GM18502 (cell line): ENCODE measurements at regions not wholly inside any gene's neighbourhood (a gene's known extent, or its start where the extent isn't known, plus 50 kb on each side); places are given as distances from the start of the nearest gene placed in this dataset.

Source experiments
- ATAC-seq: cut with Tn5 transposase; IDR thresholded peaks from one replicate; pipeline ENCODE4 v1.9.1; 2021; ENCODE audit warnings: mild to moderate bottlenecking; ENCODE audit not compliant: unreplicated experiment, poor library complexity

DNA sequence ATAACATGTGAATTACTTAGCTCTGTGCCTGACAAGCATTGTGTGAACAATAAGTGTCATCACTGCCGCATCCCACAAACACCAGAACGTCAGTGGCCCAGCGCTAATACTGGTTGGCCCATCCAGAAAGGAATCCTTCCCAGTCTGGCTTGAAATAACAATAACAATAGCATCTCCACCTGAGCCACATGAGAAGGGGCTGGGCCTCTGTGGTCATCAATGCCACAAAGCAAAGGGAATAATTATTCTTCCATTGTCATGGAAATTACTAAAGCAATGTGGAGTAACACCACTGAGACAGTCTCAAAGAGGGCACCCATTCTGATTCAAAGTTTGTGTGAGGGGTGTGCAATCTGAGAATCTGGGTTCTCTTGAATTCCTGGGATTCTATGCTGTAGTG, 105.7 kb upstream of the INHBA start:
- no peak for ATAC-seq

DNA sequence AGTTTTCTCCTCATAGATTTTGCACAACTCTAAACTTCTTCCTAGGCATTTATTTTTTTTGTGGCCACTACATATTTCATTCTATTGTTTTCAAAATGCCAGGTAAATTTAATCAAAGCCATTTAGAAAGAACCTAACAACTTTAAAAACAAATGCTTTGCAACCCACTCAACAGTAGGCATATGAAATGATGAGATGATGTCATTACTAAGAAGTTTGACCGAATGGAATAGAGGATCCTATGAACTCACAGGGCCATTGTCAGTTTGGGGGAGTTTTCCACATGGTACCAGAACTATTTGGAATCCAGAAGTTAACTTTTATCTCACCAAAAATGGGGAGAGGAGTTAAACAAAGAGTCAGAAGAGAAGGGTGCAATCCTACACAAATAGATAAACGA, 100.7 kb upstream of the INHBA start:
- no peak for ATAC-seq

DNA sequence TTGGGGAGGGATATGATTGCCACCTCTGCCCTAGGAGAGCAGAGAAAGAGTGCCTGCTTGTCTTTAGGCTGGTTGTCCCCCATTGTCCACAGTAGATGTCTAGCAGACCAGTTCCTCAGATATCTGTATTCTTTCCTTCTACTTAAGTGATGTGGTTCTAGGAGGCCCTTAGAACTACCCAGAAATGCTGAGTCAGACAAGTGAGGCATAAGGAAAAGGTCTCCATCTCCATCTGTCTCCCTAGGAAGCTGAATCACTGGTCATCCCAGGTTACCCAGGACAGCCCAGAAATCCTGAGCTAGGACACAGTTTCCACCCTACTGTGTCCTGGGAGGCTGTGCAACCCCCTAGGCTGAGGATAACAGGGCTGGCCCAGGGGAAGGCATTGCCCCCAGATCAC, 93.4 kb upstream of the INHBA start:
- no peak for ATAC-seq

DNA sequence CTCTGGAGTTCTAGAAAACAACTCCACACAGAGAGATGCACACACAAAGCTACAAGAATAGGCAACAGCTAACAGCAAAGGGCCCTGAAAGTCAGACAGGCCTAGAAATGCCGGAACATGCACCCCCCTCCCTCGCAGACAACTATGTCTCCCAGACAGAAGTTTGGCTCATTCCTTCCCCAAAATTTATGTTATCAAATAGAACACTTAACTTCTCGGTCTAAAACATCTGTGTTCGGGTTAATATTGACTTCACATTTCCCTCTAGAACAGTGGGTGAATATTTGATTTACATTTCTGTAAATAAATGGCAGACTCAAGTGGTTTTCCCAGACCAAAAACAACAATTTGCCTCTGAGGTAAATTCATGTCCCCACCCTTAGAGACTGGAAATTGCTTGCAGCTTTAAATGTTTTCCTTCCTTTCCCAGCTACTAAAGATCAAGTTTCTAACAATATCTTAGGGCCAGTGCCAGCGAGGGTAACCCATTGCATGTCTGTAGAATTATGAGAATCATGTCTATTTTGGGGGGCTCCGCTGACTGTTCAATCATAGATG, 92.5 kb upstream of the INHBA start:
- no peak for ATAC-seq

- no peak for ATAC-seq
These were observed 90.7 kb upstream of the INHBA start for GRCh38 chr7:41793556-41793955.

DNA sequence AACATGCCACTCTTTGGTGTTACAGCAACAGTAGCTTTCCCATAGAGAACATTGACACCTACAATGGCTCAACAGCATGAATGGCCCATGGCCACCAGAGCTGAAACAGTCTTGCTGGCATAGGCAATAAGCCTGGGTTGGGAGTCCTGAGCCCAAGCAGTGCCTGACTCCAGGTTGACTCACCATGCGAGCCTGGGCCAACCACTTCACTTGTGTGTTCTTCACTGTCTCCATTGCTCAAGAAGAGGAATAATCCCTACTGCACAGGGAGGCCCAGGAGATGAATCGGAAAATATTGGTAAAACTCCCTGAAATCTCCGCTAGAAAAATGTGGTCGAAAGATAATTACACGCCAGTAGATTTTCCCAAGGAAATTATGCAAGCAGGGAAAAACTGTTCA, 89.2 kb upstream of the INHBA start:
- ATAC-seq, result no peak

GRCh38 chr7:41788556-41788955, 85.7 kb upstream of the INHBA start:
- ATAC-seq, result no peak

DNA sequence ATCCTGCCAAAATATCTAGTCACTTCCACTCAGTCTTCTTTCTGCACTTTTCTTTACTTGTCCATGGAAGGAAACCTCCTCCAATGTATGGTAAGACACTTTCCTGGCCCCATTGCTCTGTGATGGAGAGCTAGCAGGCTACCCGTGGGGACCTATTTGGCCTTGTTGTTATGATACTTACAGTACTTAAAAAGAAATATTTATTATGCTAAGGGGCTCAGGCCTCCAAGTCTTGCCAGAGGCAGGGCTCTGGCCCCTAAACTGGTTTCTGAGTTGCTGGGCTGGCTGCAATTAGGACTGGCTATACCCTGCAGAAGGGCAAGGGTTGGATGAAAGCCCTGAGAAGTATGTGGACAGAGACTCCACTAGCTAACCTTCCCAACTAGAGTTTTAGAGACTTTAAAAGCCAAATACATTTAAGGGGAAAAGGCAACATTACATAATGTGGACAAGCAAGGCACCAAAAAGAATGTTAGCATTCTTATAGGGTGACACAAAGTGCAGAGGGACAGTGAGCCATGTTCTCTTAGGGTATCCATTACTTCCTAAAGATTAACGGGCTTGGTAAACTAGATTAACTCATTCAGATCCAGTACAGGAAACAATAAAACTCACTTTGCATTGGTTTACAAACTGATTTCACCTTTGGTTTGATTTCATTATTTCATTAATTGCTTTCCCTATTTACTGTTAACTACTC, 84.9 kb upstream of the INHBA start:
- ATAC-seq, result no peak

- no peak for ATAC-seq
These were observed 84.1 kb upstream of the INHBA start for GRCh38 chr7:41786944-41787343.

GRCh38 chr7:41786404-41786803, 83.5 kb upstream of the INHBA start:
- ATAC-seq, result no peak

DNA sequence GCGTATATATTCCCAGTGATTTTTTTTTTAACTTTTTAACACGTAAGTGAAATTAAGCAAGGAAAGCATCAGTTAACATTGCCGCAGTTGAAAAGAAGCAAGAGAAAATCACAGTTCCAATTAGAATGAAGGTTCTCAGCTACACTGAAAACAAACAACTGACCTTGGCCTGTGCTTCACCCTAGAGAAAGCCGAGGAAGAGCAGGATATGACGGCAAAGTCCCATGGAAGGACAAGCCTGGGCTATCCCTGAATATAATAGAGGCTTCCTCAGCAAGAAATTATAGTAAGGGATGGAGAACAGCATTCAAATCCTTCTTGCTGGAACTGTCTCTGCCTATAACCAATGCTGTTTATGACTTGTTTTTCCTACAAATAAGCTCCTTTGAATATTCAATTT, 83.0 kb upstream of the INHBA start:
- no peak for ATAC-seq

DNA sequence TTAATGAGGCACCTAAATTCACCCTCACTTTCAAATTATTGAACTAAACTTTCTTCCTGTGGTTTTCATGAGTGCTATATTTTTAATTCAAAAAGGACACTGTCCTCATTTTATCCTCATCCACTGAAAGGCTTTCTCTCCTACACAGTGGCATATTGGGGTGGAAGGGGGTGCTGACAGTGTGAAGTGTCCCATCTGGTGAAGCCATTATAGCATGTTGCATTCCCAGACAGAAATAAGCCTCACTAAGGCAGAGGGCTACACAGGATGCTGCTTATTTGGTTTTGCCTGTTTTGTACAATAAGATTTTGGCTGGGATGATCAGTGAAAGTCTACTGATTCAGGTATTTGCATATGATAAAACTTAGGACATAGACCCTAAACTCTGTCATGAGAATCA, 82.4 kb upstream of the INHBA start:
- no peak for ATAC-seq

GRCh38 chr7:41779918-41780317, 77.0 kb upstream of the INHBA start:
- ATAC-seq, result no peak

DNA sequence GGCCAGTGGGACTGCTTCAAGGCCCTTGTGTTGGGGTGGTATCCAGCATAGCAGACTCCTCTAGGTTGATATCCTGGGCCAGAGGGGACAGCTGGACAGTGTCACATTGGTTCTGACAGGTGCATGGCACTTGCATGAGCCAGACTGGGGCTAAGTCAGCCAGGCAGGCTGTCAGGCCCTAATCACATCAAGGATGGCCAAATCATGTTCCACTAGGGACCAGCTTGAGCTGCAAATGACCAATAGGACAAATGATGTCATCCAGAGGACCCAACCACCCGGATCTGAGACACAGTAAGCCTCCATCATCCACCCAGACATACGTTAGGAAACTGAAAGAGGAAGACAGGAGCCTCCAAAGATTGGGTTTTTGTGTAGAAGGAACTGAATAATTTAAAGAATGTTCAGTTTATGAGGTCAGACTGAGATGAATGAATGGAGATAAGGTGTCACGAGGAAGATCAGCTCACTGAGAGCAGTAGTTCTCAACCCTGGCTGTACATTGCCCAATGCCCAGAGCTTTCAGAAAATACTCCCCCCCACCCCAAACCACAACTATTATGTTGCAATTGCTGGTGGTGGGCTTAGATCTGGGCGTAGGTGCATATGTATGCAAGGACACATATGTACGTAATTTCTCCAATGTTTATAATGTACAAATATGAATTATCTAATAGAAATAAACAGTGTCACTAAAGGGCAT, 75.2 kb upstream of the INHBA start:
- ATAC-seq, result no peak

DNA sequence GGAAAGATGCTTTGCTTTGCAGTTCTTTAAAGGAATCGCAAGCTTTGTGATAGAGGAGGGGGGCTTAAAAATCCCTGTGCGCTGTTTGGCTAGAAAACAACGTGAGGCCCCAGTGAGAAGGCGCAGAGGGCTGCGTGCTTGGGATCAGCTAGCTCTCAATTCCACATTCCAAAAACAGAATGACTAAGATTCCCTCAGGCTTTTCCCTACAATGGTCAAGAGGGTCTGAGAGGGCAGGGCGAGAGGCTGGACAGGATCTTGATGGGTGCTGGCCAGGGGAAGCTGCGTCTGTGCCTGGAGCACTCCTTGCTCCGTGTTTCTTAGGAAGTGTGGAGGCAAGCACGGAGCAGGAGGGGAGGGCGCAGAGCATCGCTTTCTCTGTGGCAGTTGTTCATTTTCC, 72.1 kb upstream of the INHBA start:
- no peak for ATAC-seq

DNA sequence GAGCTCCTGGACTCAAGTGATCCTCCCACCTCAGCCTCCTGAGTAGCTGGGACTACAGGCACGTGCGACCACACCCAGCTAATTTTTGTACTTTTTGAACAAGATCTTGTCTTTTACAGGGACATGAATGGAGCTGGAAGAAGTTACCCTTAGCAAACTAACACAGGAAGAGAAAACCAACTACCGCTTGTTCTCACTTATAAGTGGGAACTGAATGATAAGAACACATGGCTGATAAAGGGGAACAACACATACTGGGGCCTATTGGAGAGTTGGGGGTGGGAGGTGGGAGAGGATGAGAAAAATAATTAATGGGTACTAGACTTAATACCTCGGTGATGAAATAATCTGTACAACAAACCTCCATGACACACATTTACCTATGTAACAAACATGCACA, 70.9 kb upstream of the INHBA start:
- ATAC-seq, result no peak

- no peak for ATAC-seq
These were observed 68.8 kb upstream of the INHBA start for GRCh38 chr7:41771717-41772116.

- no peak for ATAC-seq
These were observed 66.3 kb upstream of the INHBA start for GRCh38 chr7:41769162-41769561.

DNA sequence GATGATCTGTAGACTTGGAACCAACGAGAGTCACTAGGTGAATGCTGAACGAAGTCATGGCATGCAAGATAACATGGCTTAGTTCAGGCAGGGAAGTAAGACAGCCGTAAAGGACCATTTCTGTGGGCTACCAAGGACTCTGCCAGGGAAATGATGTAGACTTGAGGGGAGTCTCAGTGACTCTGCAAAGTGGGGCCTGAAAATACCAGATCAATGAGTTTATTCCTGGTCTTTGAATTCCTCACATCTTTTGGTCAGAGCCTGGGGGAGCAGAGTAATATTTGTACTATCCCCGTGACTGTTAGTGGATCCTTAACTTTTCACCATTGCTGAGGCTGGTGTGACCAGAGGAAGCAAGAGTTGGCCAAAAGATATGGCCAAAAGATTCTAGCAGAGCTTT, 60.7 kb upstream of the INHBA start:
- ATAC-seq, result no peak

DNA sequence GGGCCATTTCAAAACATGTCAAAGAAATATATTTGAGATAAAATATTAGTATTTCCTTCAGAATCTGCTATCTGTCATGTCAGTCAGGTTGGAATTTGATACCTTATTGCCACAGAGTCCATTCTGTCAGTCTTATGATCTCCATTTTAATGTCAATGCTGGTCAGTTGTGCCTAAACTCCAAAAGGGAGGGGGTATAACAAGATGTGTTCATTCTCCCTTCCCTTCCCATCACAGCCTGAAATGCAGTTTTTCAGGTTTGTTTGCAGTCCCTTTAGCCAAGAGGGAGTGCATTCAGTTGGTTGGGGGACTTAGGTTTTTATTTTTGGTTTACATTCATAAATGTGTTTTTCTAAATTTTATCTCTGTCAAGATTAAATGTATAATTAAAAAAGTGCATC, 59.8 kb upstream of the INHBA start:
- ATAC-seq, result no peak

DNA sequence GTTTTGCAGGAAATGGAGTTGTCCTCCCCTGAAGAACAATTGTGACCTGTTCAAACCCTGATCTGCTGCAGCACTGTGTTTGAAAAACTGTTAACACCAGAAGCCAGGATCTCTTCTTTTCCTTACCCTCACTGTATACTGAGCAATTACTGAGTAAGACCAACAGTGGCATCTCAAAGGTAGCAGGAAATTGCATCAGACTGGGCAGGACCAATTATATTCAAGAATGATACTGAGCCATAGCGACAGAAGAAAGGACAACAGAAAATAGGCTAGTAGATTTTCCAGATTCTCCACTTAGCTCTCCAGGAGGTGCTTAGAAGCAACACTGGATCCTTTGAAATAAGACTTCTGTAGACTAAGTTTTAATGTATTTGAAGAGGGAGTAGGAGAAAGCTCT, 57.4 kb upstream of the INHBA start:
- ATAC-seq, result no peak

GRCh38 chr7:41758321-41758720, 55.4 kb upstream of the INHBA start:
- ATAC-seq, result no peak
